ENCODE measurements at regions not wholly inside any gene's neighbourhood (a gene's known extent, or its start where the extent isn't known, plus 50 kb on each side); places are given as distances from the start of the nearest gene placed in this dataset.

DNA sequence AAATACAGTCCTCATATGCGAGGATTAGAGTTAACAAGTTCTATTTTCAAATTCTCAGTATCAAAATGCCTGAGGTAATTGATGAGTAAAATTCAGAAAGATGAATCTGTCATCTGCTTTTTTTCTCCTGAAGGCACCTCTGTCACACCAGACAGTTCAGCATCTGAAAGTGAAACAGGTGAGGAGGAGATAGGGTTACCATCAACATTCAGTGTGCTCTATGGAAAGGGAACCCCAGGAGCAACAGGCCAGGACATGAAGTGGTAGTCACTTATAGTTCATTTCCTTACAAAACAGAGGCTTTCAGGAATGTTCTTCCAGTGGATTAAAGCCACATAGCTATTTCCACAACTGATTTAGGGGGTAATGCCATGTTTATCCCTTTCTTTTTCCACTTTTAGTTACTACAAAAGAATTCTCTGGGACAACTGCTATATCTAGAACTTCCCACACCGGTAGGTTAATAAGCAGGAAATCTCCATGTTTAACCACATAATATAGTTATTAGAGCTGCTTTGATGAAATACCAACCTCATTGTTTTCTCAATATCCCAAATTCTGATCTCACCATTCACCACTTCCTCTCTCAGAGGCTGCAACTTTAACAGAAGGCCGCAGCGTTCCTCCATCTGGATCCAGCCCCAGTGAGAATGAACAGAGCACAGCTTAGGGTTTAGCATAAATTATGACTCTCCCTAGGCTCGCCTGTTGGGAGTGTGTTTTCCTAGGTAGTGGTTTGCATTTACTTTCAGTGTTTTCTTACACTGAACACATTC, 177.0 kb upstream of the CNTN1 start:
- DNase-seq: no peak

GRCh38 chr12:40522837-40523236, 169.4 kb upstream of the CNTN1 start:
- Histone ChIP-seq H3K9me3 (replicated peaks in 1 of 2; ENCODE audit: control insufficient read depth in 1 of 2, insufficient read depth in 1 of 2, low read length in 2 of 2) (no peaks in the 10 kb centered on the region), H2AFZ (ENCODE audit: insufficient read depth, low read depth, low read length, poor library complexity, severe bottlenecking) (no peak overlapping the region), H3K4me3 (replicated peaks in 1 of 3; ENCODE audit: low read depth in 2 of 3, low read length in 3 of 3) (no peak overlapping the region), H3K4me1 (ENCODE audit: control insufficient read depth in 1 of 2, insufficient read depth in 2 of 2, low read length in 2 of 2) (peaks cover 3 to 8% of the 10 kb centered on the region in 2 donors), H3K4me2 (replicated peaks; ENCODE audit: extremely low read depth, low read length, poor library complexity, severe bottlenecking) (no peak overlapping the region), H3K79me2 (ENCODE audit: insufficient read depth, low read length) (no peaks in the 10 kb centered on the region), H3K27ac (ENCODE audit: low read depth in 1 of 2, low read length in 2 of 2) (no peak overlapping the region), H4K20me1 (ENCODE audit: insufficient read depth, low read length) (no peaks in the 10 kb centered on the region), H3K27me3 (ENCODE audit: control insufficient read depth in 2 of 2, insufficient read depth in 2 of 2, low read length in 2 of 2) (peaks cover 0 to 2% of the 10 kb centered on the region in 2 donors), H3K9ac (ENCODE audit: insufficient read depth, low read length, poor library complexity, severe bottlenecking) (no peak overlapping the region), H3K36me3 (replicated peaks in 1 of 2; ENCODE audit: control insufficient read depth in 1 of 2, insufficient read depth in 2 of 2, low read length in 2 of 2) (no peaks in the 10 kb centered on the region)
- H3K9me3 Mint-ChIP-seq: peaks cover 0 to 12% (median 2%) of the 10 kb centered on the region in 7 donors
- H3K4me1 Mint-ChIP-seq: peaks cover 9% of the 10 kb centered on the region
- no CpG with 5 or more reads among the region's 3 CpGs for WGBS (ENCODE audit: insufficient coverage)
- H3K27ac Mint-ChIP-seq: no peak overlapping the region
- no peak for TF ChIP-seq CTCF (IDR thresholded peaks at IDR 0.05)
- no peak for DNase-seq
- H3K27me3 Mint-ChIP-seq (ENCODE audit: low read depth in 3 of 3): no peaks in the 10 kb centered on the region
- no peak overlapping the region for H3K4me3 Mint-ChIP-seq
- intact Hi-C loops (cut with micrococcal nuclease): no loop called here
- H3K36me3 Mint-ChIP-seq: peaks cover 0 to 3% of the 10 kb centered on the region in 2 donors

More for the DNA sequence above, 177.0 kb upstream of the CNTN1 start:
- Mint-ChIP-seq H3K4me3 (no peak overlapping the region), H3K9me3 (peaks cover 0 to 13% (median 2%) of the 10 kb centered on the region in 7 donors), H3K27me3 (ENCODE audit: low read depth in 3 of 3) (peaks cover 0 to 2% (median 1%) of the 10 kb centered on the region in 3 donors), H3K36me3 (no peaks in the 10 kb centered on the region), H3K27ac (peak overlapping the region in 1 of 7 donors; percentile 36), H3K4me1 (peaks cover 21% of the 10 kb centered on the region)
- H3K9me3 ChIP-seq (replicated peaks in 1 of 2; ENCODE audit: control insufficient read depth in 1 of 2, insufficient read depth in 1 of 2, low read length in 2 of 2): no peaks in the 10 kb centered on the region
- no peak overlapping the region for H2AFZ ChIP-seq (ENCODE audit: insufficient read depth, low read depth, low read length, poor library complexity, severe bottlenecking)
- H3K4me2 ChIP-seq (replicated peaks; ENCODE audit: extremely low read depth, low read length, poor library complexity, severe bottlenecking): no peak overlapping the region
- no peak overlapping the region for H3K27ac ChIP-seq (ENCODE audit: low read depth in 1 of 2, low read length in 2 of 2)
- no peaks in the 10 kb centered on the region for H4K20me1 ChIP-seq (ENCODE audit: insufficient read depth, low read length)
- H3K4me3 ChIP-seq (replicated peaks in 1 of 3; ENCODE audit: low read depth in 2 of 3, low read length in 3 of 3): no peak overlapping the region
- no peaks in the 10 kb centered on the region for H3K79me2 ChIP-seq (ENCODE audit: insufficient read depth, low read length)
- TF ChIP-seq CTCF (IDR thresholded peaks at IDR 0.05): no peak
- no peaks in the 10 kb centered on the region for H3K36me3 ChIP-seq (replicated peaks in 1 of 2; ENCODE audit: control insufficient read depth in 1 of 2, insufficient read depth in 2 of 2, low read length in 2 of 2)
- peaks cover 7 to 14% of the 10 kb centered on the region in 2 donors for H3K4me1 ChIP-seq (ENCODE audit: control insufficient read depth in 1 of 2, insufficient read depth in 2 of 2, low read length in 2 of 2)
- WGBS (ENCODE audit: insufficient coverage): 20% methylated on average over 1 of the region's 5 CpGs
- H3K9ac ChIP-seq (ENCODE audit: insufficient read depth, low read length, poor library complexity, severe bottlenecking): no peak overlapping the region
- intact Hi-C loops (cut with micrococcal nuclease): no loop called here
- peaks cover 0 to 2% of the 10 kb centered on the region in 2 donors for H3K27me3 ChIP-seq (ENCODE audit: control insufficient read depth in 2 of 2, insufficient read depth in 2 of 2, low read length in 2 of 2)

Measured in CD14-positive monocyte (primary cell).